Neuronal stem cell (in vitro differentiated cells): ENCODE measurements at regions not wholly inside any gene's neighbourhood (a gene's known extent, or its start where the extent isn't known, plus 50 kb on each side); places are given as distances from the start of the nearest gene placed in this dataset.
"Not testable (repeated sequence)": the region's sequence is repeated elsewhere in the genome, so short reads cannot be mapped to it uniquely, and the experiment has no call there.

Source experiments
- DNase-seq: peaks from one replicate; pipeline ENCODE4 v3.0.0-alpha.2; 2013; ENCODE audit warnings: low spot score
- H2AFZ ChIP-seq: one replicate; pipeline ENCODE4 v1.6.1; 2013; ENCODE audit warnings: mild to moderate bottlenecking, low read length, inconsistent platforms
- H2AK5ac ChIP-seq: 2 replicates; pipeline ENCODE4 v1.6.1; 2013; ENCODE audit warnings: low read depth, mild to moderate bottlenecking, inconsistent platforms, low read length, moderate library complexity, mixed read lengths
- H2BK120ac ChIP-seq: 2 replicates; pipeline ENCODE4 v1.6.1; 2013; ENCODE audit warnings: low read depth, mild to moderate bottlenecking, inconsistent platforms, low read length, moderate library complexity, mixed read lengths
- H2BK12ac ChIP-seq: one replicate; pipeline ENCODE4 v1.6.1; 2013; ENCODE audit warnings: low read length, inconsistent platforms
- H2BK15ac ChIP-seq: 2 replicates; pipeline ENCODE4 v1.6.1; 2013; ENCODE audit warnings: mild to moderate bottlenecking, low read length, inconsistent platforms, mixed read lengths
- H2BK5ac ChIP-seq: one replicate; pipeline ENCODE4 v1.6.1; 2013; ENCODE audit warnings: inconsistent platforms, mild to moderate bottlenecking, low read length, moderate library complexity
- H3K14ac ChIP-seq: one replicate; pipeline ENCODE4 v1.6.1; 2013; ENCODE audit warnings: low read length, inconsistent platforms
- H3K18ac ChIP-seq: 2 replicates; pipeline ENCODE4 v1.6.1; 2013; ENCODE audit warnings: low read length, inconsistent platforms
- H3K23ac ChIP-seq: 2 replicates; pipeline ENCODE4 v1.6.1; 2013; ENCODE audit warnings: low read depth, mild to moderate bottlenecking, mixed read lengths, low read length, inconsistent platforms; ENCODE audit not compliant: poor library complexity
- H3K27ac ChIP-seq: replicated peaks from 3 replicates; pipeline ENCODE4 v1.5.1; 2013; ENCODE audit warnings: low read length, inconsistent platforms
- H3K27me3 ChIP-seq, 3 experiments: 2 replicates each; pipeline ENCODE4 v1.6.1; 2013; ENCODE audit warnings: low read length in 3 of 3, mild to moderate bottlenecking in 2 of 3, inconsistent platforms in 1 of 3, low read depth in 1 of 3, mixed read lengths in 1 of 3, moderate library complexity in 1 of 3; ENCODE audit not compliant: control insufficient read depth in 3 of 3, insufficient read depth in 3 of 3
- H3K36me3 ChIP-seq, 2 donors: replicated peaks in 1 of 2; 2 replicates each; pipeline ENCODE4 v1.6.1; 2013; ENCODE audit warnings: low read length in 2 of 2; ENCODE audit not compliant: control insufficient read depth in 2 of 2, insufficient read depth in 2 of 2
- H3K4ac ChIP-seq: 2 replicates; pipeline ENCODE4 v1.6.1; 2013; ENCODE audit warnings: inconsistent platforms, mild to moderate bottlenecking, low read length, moderate library complexity
- H3K4me1 ChIP-seq, 2 donors: 1 replicate in 1 of 2; 2 replicates in 1 of 2; pipeline ENCODE4 v1.6.1; 2013; ENCODE audit warnings: low read length in 2 of 2, low read depth in 1 of 2; ENCODE audit not compliant: control insufficient read depth in 2 of 2, insufficient read depth in 1 of 2
- H3K4me2 ChIP-seq: one replicate; pipeline ENCODE4 v1.6.1; 2013; ENCODE audit warnings: mild to moderate bottlenecking, low read length, inconsistent platforms; ENCODE audit not compliant: insufficient read depth, poor library complexity, severe bottlenecking
- H3K4me3 ChIP-seq, 2 donors: 2 replicates each; pipeline ENCODE4 v1.5.1; 2013; ENCODE audit warnings: low read length in 2 of 2, mild to moderate bottlenecking in 2 of 2, inconsistent platforms in 1 of 2, moderate library complexity in 1 of 2
- H3K79me1 ChIP-seq: one replicate; pipeline ENCODE4 v1.6.1; 2013; ENCODE audit warnings: low read depth, mild to moderate bottlenecking, inconsistent platforms, low read length, moderate library complexity
- H3K9ac ChIP-seq: one replicate; pipeline ENCODE4 v1.6.1; 2013; ENCODE audit warnings: mild to moderate bottlenecking, low read depth, low read length, inconsistent platforms; ENCODE audit not compliant: poor library complexity
- H3K9me3 ChIP-seq, 2 donors: replicated peaks in 1 of 2; 2 replicates each; pipeline versions ENCODE3 to v1.6.1; 2013; ENCODE audit warnings: low read length in 2 of 2, mild to moderate bottlenecking in 2 of 2, inconsistent platforms in 1 of 2, low read depth in 1 of 2, mixed read lengths in 1 of 2, moderate library complexity in 1 of 2; ENCODE audit not compliant: control insufficient read depth in 2 of 2, insufficient read depth in 1 of 2
- H4K8ac ChIP-seq: one replicate; pipeline ENCODE4 v1.6.1; 2013; ENCODE audit warnings: low read depth, mild to moderate bottlenecking, inconsistent platforms, low read length, moderate library complexity
- H4K91ac ChIP-seq: one replicate; pipeline ENCODE4 v1.6.1; 2013; ENCODE audit warnings: low read length, low read depth, mild to moderate bottlenecking, inconsistent platforms; ENCODE audit not compliant: poor library complexity
- WGBS, 2 donors: extraction: QIAGEN DNeasy Blood & Tissue Kit; methylation state at CpG; one replicate each; pipeline ENCODE4 v1.1.7; 2013; ENCODE audit warnings: missing lambda C conversion rate in 2 of 2, mixed read lengths in 1 of 2; ENCODE audit not compliant: insufficient read length in 2 of 2, insufficient replicate concordance in 1 of 2; ENCODE audit errors: extremely low coverage in 2 of 2; 5-methylcytosine and 5-hydroxymethylcytosine counted together

DNA sequence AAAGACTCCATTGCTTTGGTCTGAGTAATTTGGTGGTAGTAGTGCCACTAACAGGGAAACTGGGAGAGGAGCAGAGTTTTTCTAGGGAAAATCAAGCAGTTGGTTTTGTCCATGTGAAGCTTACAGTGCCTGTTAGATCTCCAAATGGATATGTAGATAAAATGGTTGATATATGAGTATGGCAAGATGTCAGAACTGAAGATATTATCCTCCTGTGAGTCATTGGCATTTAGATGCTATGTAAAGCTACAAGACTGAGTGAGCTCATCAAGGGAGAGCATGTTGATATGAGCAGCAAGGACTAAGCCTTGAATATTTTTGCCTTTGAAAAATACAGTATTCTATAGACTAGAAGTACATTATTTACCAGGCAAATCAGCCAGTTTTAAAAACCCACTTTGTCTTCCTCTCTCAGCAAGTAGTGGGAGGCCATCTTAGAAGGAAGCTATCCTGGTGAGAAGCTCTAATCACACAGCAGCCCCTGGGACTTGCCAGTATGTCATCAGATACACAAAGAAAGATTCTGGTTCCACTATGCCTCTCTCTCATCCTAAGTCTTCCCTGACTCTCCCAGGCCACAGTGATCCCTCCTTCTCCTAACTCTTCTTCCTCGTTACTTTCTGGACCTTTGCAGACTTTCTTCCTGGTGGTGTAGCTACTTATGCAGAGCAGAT is 77.4 kb upstream of the ANKRD28 start:
- no peaks in the 10 kb centered on the region for H3K27me3 ChIP-seq
- no peak overlapping the region for H3K14ac ChIP-seq
- peaks cover 0 to 8% of the 10 kb centered on the region in 2 donors for H3K9me3 ChIP-seq
- no peak overlapping the region for H2BK5ac ChIP-seq
- no peaks in the 10 kb centered on the region for H3K4me1 ChIP-seq
- H3K9ac ChIP-seq: no peak overlapping the region
- H2AFZ ChIP-seq: no peak overlapping the region
- H2BK15ac ChIP-seq: no peak overlapping the region
- no peak overlapping the region for H2AK5ac ChIP-seq
- H3K18ac ChIP-seq: no peak overlapping the region
- H2BK120ac ChIP-seq: no peak overlapping the region
- H3K23ac ChIP-seq: no peak overlapping the region
- no peak overlapping the region for H2BK12ac ChIP-seq
- no peak overlapping the region for H3K4ac ChIP-seq
- H3K4me3 ChIP-seq: no peak overlapping the region
- no peak overlapping the region for H3K27ac ChIP-seq
- no peak for DNase-seq
- H3K79me1 ChIP-seq: no peaks in the 10 kb centered on the region
- no peak overlapping the region for H4K91ac ChIP-seq
- no peak overlapping the region for H4K8ac ChIP-seq
- no peaks in the 10 kb centered on the region for H3K36me3 ChIP-seq
- WGBS, 2 donors: no CpG with 5 or more reads among the region's 1 CpG
- no peak overlapping the region for H3K4me2 ChIP-seq

DNA sequence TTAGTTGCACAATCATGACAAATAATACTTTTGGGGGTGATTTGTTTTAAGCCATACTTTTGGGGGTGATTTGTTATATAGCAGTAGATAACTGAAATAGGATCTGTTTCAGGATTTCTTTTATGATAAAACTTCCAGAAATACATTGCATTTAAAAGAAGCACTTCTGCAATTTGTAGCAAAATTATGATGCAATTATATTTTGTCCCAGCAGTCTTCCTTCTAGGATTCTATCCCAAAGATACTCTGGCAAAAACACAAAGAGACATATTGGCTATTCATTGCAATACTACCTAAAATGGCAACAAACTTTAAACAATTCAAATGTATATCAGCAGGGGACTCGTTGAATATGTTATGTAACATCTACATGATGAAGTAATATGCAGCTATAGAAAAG is 78.9 kb upstream of the ANKRD28 start:
- Histone ChIP-seq H3K27me3 (no peaks in the 10 kb centered on the region), H4K8ac (no peak overlapping the region), H3K9ac (no peak overlapping the region), H3K4me2 (no peak overlapping the region), H4K91ac (no peak overlapping the region), H2BK15ac (no peak overlapping the region), H3K4me1 (no peaks in the 10 kb centered on the region), H3K4me3 (no peak overlapping the region), H3K27ac (no peak overlapping the region), H2BK5ac (no peak overlapping the region), H3K23ac (no peak overlapping the region), H3K18ac (no peak overlapping the region), H2BK12ac (no peak overlapping the region), H3K9me3 (peaks cover 0 to 6% of the 10 kb centered on the region in 2 donors), H2AFZ (no peak overlapping the region), H3K36me3 (no peaks in the 10 kb centered on the region), H2BK120ac (no peak overlapping the region), H3K79me1 (no peaks in the 10 kb centered on the region), H3K4ac (no peak overlapping the region), H2AK5ac (no peak overlapping the region), H3K14ac (no peak overlapping the region)
- no CpG with 5 or more reads among the region's 1 CpG for WGBS, 2 donors
- DNase-seq: no peak

DNA sequence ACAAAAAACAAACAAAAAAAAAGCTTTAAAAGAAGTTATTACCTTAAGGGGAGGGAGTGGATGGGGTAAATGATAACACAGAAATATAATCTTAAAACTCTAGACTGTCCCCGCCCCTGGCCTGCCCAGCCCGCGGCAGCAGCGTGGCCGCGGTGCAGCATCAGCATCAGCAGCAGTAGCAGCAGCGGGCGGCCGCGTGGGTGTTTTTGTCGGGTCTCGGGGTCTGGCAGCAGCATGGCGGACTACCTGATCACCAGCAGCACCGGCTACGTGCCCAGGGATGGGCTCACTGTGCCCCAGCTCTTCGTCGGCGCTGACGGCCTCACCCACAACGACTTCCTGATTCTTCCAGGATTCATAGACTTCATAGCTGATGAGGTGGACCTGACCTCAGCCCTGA is 80.0 kb upstream of the ANKRD28 start:
- H3K4me3 ChIP-seq: no peak overlapping the region
- no peak overlapping the region for H2BK5ac ChIP-seq
- no peak overlapping the region for H3K14ac ChIP-seq
- no peaks in the 10 kb centered on the region for H3K79me1 ChIP-seq
- H3K9ac ChIP-seq: no peak overlapping the region
- H2BK120ac ChIP-seq: no peak overlapping the region
- no peak overlapping the region for H3K18ac ChIP-seq
- no peak overlapping the region for H4K8ac ChIP-seq
- no peak overlapping the region for H2BK15ac ChIP-seq
- no peaks in the 10 kb centered on the region for H3K27me3 ChIP-seq
- H3K27ac ChIP-seq: no peak overlapping the region
- no peak for DNase-seq
- no peak overlapping the region for H2AFZ ChIP-seq
- no peak overlapping the region for H2BK12ac ChIP-seq
- H4K91ac ChIP-seq: no peak overlapping the region
- no peak overlapping the region for H3K4ac ChIP-seq
- no CpG with 5 or more reads among the region's 20 CpGs for WGBS, 2 donors
- H3K9me3 ChIP-seq: peaks cover 0 to 6% of the 10 kb centered on the region in 2 donors
- H3K4me1 ChIP-seq: no peaks in the 10 kb centered on the region
- H3K36me3 ChIP-seq: no peaks in the 10 kb centered on the region
- H2AK5ac ChIP-seq: no peak overlapping the region
- H3K4me2 ChIP-seq: no peak overlapping the region
- no peak overlapping the region for H3K23ac ChIP-seq

DNA sequence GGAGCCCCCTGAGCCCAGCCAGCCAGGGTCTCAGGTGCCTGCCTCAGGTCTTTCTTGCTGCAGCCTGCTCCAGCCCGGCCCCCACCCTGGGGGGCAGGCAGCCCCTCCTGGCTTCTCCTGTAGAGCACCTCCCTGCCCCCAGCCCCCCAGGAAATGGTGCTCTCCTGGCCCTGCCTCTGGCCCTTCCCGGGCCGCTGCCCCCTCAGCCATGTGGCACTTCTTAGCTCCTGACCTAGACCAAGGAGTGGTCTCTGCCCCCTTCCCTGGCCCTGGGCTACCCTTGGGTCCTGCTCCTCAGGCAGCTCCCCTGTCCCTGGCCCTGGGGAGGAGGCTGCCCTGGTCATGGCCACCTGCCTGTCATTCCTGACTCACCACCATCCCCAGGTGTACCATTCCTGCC is 82.0 kb upstream of the ANKRD28 start:
- H3K9ac ChIP-seq, H2AK5ac ChIP-seq, H3K4me3 ChIP-seq, H2BK15ac ChIP-seq, H3K36me3 ChIP-seq, H3K9me3 ChIP-seq, H2BK5ac ChIP-seq, H2BK12ac ChIP-seq, H3K23ac ChIP-seq, H2BK120ac ChIP-seq, H3K14ac ChIP-seq, H4K8ac ChIP-seq, H2AFZ ChIP-seq, H3K79me1 ChIP-seq, H3K4me1 ChIP-seq, H3K27me3 ChIP-seq, H3K27ac ChIP-seq, H4K91ac ChIP-seq, DNase-seq, H3K4ac ChIP-seq, H3K4me2 ChIP-seq: not testable (repeated sequence)
- WGBS, 2 donors: no CpG with 5 or more reads among the region's 3 CpGs
- peak overlapping the region; percentile 25 for H3K18ac ChIP-seq
